GM13977 (cell line): ENCODE measurements at regions not wholly inside any gene's neighbourhood (a gene's known extent, or its start where the extent isn't known, plus 50 kb on each side); places are given as distances from the start of the nearest gene placed in this dataset.

ENCODE experiments used
- DNase-seq: peaks from one replicate; pipeline ENCODE4 v3.0.0; 2012; ENCODE audit warnings: low spot score
- in situ Hi-C: fragments of 300-500 bp; cut with MboI; formaldehyde crosslinking; loops from one replicate; pipeline ENCODE4 v1.12.0; 2022; ENCODE audit warnings: low sequenced_read_pairs, low pct_unique_long_range_greater_than_20kb, mixed read lengths, inconsistent platforms; ENCODE audit not compliant: unreplicated experiment
- TF ChIP-seq, protein P1 (sequence below): IDR thresholded peaks from 2 replicates; pipeline ENCODE4 v1.5.1; 2012; ENCODE audit warnings: mild to moderate bottlenecking, control low read depth; ENCODE audit not compliant: insufficient read depth; ENCODE audit errors: extremely low read depth, missing control alignments

DNA sequence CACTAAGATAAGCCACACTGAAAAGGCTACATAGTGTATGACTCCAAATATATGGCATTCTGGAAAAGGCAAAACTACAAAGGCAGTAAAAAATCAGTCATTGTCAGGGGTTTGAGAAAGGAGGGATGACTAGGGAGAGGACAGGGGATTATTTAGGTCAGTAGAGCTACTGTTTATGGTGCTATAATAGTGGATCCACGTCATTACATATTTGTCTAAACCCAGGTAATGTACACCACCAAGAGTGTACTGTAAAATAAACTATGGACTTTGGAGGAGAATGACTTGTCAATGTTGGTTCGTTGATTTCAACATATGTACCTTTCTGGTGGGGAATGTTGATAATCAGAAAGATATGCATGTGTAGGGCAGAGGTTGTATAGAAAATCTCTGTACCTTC lies 837.6 kb downstream of the FAM133A start:
- TF ChIP-seq, protein P1, sequence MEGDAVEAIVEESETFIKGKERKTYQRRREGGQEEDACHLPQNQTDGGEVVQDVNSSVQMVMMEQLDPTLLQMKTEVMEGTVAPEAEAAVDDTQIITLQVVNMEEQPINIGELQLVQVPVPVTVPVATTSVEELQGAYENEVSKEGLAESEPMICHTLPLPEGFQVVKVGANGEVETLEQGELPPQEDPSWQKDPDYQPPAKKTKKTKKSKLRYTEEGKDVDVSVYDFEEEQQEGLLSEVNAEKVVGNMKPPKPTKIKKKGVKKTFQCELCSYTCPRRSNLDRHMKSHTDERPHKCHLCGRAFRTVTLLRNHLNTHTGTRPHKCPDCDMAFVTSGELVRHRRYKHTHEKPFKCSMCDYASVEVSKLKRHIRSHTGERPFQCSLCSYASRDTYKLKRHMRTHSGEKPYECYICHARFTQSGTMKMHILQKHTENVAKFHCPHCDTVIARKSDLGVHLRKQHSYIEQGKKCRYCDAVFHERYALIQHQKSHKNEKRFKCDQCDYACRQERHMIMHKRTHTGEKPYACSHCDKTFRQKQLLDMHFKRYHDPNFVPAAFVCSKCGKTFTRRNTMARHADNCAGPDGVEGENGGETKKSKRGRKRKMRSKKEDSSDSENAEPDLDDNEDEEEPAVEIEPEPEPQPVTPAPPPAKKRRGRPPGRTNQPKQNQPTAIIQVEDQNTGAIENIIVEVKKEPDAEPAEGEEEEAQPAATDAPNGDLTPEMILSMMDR, result no peak
- in situ Hi-C loops, result no loop called here

DNA sequence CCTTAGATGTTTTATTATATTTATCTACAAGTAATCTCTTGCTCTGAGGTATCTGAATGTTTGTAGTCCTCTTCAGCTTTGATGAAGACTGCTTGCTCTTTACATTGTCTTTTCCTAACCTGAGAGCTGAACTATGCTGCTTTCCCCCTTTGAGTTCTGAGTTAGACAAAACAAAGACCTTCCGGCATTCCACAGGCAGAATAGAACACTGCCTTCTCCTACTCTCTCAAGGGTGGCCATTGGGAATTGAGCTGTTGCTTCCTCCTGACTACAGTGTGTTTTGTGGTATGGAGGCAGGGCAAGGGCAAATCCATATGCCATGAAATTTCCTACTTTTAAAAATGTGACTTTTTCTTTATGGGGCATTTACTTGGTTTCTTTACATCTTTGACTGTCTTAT lies 841.0 kb downstream of the FAM133A start:
- in situ Hi-C loops, result no loop called here
- TF ChIP-seq, protein P1, result no peak

More for the DNA sequence above, 837.6 kb downstream of the FAM133A start:
- no peak for DNase-seq

DNA sequence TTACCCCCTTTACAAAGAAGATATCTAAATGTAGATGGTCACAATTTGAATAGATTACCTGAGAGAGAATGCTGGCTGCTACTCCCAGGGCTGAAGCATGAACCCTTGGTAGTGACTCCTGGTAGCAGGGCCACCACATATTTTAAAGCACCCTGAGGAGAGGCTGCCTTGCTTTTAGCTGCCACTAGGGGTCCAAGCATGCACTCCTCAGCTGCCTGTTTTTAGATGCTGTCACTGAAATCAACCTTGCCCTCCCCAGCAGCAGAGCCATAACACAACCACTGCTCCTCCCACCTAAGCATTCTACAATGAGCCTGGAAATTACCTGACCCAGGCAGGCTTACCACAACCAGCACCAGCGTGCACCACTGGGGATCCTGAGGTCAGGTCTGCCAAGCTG lies 850.9 kb downstream of the FAM133A start:
- in situ Hi-C loops, result no loop called here
- DNase-seq, result no peak
- TF ChIP-seq, protein P1, result peak; percentile 32

More for the DNA sequence above, 841.0 kb downstream of the FAM133A start:
- no peak for DNase-seq

DNA sequence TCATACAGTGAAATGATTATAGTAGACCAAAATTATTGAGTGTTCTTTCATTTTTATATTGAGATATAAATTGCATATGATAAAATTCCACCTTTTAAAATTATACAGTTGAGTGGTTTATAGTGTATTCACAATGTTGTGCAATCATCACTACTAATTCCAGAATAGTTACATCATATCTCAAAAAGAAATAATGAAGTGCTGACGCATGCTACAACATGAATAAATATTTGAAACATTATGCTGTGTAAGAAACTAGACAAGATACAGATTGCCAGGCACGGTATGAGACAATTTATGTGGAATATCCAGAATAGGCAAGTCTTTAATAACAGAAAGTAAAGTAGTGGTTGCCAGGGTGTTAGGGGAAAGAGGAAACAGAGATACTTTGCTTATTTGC lies 871.7 kb downstream of the FAM133A start:
- DNase-seq, result no peak
- TF ChIP-seq, protein P1, result no peak
- in situ Hi-C loops, result no loop called here

DNA sequence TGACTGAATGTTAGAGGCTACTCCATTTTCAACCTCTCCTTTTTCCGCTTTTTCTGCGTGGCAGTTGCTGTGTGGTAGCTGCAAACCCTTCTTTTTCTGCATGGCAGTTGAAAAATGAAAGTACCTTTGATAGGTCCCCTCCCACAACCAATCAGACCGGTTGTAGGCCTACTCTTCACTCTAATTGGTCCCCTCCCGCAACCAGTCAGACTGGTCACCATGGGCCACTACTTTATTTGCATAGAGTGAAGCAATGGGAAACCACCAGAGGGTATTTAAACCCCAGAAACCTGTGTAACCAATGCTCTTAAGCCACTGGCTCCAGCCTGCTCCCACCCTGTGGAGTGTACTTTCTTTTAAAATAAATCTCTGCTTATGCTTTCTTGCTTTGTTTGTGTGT lies 877.8 kb downstream of the FAM133A start:
- TF ChIP-seq, protein P1, result no peak
- no peak for DNase-seq
- in situ Hi-C loops, result no loop called here

DNA sequence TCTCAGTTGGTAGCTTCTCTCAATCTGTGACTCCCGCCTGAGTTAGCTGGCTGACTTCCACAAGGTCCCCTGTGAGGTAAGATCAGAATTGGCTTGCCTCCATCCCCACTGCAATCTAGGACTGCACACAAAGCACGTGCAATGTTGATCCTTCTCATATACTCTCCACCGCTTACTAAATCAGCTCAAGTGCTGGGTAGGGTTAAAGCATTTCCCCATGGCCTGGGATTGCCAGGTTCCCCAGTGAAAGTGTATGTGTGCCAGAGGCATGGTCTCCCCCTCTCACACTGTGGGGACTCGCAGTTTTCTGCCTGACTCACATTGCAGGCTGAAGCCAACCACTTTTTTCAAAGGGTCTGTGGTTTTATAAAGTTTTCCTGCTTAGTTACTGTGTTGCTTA lies 886.9 kb downstream of the FAM133A start:
- in situ Hi-C loops, result no loop called here
- DNase-seq, result no peak
- TF ChIP-seq, protein P1, result no peak
